ENCODE measurements at regions not wholly inside any gene's neighbourhood (a gene's known extent, or its start where the extent isn't known, plus 50 kb on each side); places are given as distances from the start of the nearest gene placed in this dataset.
A peak's percentile ranks its signal among the peaks of the same experiment; 100 is the strongest.

GRCh38 chr3:73727854-73728253 lies 103.1 kb upstream of the PDZRN3 start:
- DNase-seq, result no peak

- DNase-seq, result no peak
Observed at GRCh38 chr3:73727117-73727821, 102.5 kb upstream of the PDZRN3 start.

DNA sequence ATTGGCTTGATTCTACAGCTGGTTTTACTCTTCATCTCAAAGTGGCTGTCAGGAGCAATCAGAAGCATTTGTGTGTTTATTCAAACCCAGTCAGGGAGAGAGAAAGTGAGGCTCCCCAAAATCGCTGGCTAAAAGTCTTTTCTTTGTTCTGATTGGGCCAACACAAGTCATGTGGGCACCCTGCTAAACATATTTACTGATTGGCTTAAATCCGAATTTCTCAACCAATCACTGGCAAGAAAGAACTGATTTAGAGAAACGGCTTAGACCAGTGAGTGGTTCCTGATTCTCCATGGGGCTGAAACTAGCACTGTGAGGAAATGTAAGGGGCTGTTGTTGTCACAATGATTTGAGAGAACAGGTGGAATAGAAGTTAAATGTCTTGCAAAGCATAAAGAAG lies 98.9 kb upstream of the PDZRN3 start:
- no peak for DNase-seq

- no peak for DNase-seq
Observed at GRCh38 chr3:73719861-73720260, 95.1 kb upstream of the PDZRN3 start.

GRCh38 chr3:73719413-73719851 lies 94.7 kb upstream of the PDZRN3 start:
- no peak for DNase-seq

DNA sequence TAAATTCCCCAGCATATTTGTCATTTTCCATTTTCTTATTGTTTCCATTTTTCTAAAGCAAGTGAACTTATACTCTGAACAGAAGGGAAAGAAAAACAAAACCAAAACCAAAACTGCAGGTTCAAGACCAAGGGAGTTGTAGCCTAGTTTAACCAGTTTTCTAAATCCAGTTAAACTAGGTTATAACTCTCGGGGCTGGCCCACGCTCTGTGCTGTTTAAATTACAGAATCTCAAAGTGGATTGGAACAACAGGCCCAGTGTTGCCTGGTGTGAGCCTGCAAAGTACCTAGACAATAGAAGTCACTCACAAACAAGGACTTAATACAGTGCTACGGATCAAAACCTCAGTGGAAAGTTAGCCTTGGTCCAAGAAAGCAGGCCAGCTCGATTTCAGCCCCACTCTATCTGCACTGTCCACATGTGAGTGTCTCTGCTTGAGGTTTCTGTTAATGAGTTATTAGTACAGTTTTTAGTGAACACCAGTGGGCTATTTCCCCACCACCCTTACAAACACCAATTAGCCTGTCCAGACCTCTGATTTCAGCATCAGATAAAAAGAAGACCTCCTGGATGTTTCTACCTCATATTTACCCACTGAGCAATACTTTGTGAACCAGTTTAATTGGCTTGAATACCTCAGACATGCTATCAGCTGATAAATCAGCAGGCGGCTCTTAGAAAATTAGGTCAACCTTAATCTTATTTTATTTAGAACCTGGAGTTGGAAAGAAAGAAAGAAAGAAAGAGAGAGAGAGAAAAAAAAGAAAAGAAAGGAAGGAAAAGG lies 93.8 kb upstream of the PDZRN3 start:
- DNase-seq, result no peak

DNA sequence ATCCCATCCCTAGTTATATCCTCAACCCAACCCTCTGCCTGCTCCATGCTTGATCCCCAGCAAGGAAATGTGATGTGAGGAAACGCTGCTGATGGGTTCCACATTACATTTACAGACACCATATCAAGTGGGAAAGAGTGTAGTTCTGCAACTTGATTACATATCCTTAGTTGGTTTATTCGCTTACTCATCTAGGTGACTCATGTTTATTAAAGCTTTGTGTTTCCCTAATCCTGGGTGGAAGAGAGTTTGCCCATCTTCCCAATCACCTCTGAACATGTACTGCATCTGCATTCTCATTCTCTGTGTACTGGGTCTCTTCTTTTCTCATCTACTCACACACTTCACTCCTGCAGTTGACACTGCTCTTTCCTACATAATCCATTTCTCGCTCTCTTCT lies 91.7 kb upstream of the PDZRN3 start:
- no peak for DNase-seq

DNA sequence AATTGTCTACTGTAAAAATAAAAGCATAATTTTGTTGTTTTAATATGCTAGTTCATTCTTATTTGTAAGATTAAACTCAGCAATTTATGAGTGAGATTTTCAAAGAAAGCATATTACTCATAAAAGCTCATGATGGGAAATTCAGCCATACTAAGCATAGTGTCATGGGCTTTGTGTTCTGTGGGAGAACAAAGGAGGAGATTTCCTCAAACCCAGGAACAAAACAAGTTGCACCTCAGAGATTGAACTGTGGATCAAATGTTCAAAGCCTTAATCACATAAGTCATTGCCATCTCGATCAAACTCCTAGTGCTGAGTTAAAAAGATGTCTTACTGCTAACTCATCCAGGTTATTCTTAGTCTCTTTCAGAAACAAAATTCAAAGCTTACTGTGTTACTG lies 85.6 kb upstream of the PDZRN3 start:
- no peak for DNase-seq

GRCh38 chr3:73709712-73710111 lies 85.0 kb upstream of the PDZRN3 start:
- DNase-seq, result no peak

- DNase-seq, result no peak
Observed at GRCh38 chr3:73708956-73709355, 84.2 kb upstream of the PDZRN3 start.

DNA sequence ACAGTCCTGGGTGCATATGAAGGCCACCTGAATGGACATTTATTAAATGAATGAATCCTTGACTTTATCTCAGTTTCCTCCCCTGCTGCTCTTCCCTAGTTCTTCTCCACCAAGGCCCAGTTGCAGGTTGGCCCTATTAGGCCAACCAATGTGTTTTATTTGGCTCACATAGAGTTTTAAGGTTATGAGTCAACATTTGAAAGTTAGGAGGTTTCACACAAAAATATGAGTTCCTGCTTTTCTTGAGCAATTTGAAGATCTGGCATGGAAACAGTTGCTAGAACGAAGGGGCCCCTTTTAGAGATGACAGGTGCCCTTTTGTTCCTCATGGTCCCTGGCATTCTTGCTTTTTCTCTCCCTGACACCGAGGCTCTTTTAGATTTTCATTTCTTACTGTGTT lies 83.0 kb upstream of the PDZRN3 start:
- no peak for DNase-seq

DNA sequence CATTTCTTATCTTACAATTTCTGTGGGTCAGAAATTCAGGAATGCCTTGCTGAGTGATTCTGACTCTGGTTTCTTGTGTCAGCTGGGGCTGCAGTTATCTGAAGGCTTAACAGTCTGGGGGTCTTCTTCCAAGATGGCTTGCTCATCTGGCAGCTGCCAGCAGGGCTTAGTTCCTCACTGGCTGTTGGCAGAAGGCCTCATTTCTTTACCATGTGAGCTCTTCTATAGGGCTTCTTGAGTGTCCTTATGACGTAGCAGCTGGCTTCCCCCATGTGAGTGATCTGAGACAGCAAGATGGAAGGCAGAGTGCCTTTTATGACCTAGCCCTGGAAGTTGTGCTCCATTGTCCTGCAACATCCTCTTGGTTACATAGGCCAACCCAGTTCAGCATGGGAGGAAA lies 82.0 kb upstream of the PDZRN3 start:
- no peak for DNase-seq

DNA sequence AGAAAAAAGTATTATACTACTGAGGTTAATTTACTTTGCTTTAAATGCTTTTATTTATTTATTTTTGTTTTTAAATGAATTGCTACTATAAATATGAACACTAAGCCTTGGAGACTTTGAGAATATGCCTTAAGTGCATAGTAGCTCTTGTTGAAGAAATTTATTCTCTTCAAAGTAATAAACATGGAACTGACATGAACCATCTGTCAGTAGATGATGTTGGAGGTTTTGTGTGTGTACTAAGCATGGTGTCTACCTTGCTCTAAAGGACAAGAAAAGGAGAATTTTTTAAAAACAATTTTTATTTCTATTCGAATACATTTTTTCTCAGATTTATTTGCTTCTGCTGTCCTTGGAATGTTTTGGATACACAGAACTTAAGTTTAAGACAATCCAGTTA lies 81.1 kb upstream of the PDZRN3 start:
- DNase-seq, result no peak

- no peak for DNase-seq
Observed at GRCh38 chr3:73699327-73699726, 74.6 kb upstream of the PDZRN3 start.

- DNase-seq, result no peak
Observed at GRCh38 chr3:73697020-73697419, 72.3 kb upstream of the PDZRN3 start.

DNA sequence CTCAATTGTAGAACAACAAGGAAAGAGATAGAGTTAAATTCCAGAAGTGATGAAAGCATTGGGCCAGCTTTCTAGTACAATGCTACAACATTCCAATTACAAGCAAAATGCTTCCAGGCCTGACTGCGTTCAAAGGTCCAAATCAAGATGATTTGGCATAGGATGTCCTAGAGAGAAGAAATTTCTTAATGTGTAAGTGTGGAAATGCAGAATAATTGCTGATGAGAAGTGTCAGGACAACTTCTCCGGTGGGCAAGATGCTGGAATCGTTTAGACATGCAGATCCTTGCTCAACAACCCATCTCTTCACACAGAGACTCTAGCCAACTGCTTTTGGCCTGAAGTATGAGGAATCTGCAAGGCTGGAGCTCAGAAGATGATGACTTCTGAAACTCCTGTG lies 71.1 kb upstream of the PDZRN3 start:
- no peak for DNase-seq

GRCh38 chr3:73694983-73695757 lies 70.4 kb upstream of the PDZRN3 start:
- no peak for DNase-seq

- DNase-seq, result no peak
Observed at GRCh38 chr3:73687106-73688004, 62.6 kb upstream of the PDZRN3 start.

DNA sequence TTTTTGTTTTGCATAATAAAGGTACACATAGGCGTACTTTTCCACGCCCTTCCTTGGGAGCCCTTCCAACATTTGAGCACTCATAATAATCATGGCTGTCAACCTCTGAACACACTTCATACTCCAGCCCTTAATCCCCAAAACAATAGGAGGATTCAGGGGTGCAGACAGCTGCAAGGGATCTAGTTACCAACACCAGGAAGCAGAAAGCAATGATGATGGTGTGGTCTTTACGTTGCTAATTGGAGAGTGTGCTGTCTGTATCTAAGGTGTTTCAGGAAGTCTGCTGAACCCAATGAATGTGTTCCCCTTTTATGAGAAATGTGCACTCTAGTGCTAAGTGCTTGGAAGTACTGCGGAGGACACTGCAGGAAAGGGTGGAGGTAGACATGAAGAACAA lies 60.3 kb upstream of the PDZRN3 start:
- peak; percentile 1 to 16 for DNase-seq

- no peak for DNase-seq
Observed at GRCh38 chr3:73683706-73684105, 59.0 kb upstream of the PDZRN3 start.

GRCh38 chr3:73681610-73682009 lies 56.9 kb upstream of the PDZRN3 start:
- no peak for DNase-seq

- DNase-seq, result no peak
Observed at GRCh38 chr3:73681198-73681597, 56.5 kb upstream of the PDZRN3 start.

Data from Kasumi-1 (cell line).